Muscle layer of colon (tissue), 2 donors: ENCODE measurements at regions not wholly inside any gene's neighbourhood (a gene's known extent, or its start where the extent isn't known, plus 50 kb on each side); places are given as distances from the start of the nearest gene placed in this dataset.
A peak's percentile ranks its signal among the peaks of the same experiment; 100 is the strongest.

Experiments used
- H3K27ac ChIP-seq: one replicate; pipeline ENCODE4 v1.7.0; 2013; ENCODE audit warnings: low read depth, mild to moderate bottlenecking, low read length, moderate library complexity
- H3K27me3 ChIP-seq, 2 donors: one replicate each; pipeline ENCODE4 v1.7.0; 2013; ENCODE audit warnings: low read length in 2 of 2, mild to moderate bottlenecking in 2 of 2; ENCODE audit not compliant: insufficient read depth in 2 of 2, control insufficient read depth in 1 of 2
- H3K36me3 ChIP-seq: one replicate; pipeline ENCODE4 v1.7.0; 2013; ENCODE audit warnings: mild to moderate bottlenecking, low read length; ENCODE audit not compliant: insufficient read depth
- H3K4me1 ChIP-seq: one replicate; pipeline ENCODE4 v1.7.0; 2013; ENCODE audit warnings: mild to moderate bottlenecking, low read length; ENCODE audit not compliant: insufficient read depth
- H3K4me3 ChIP-seq, 2 donors: one replicate each; pipeline ENCODE4 v1.7.0; 2013; ENCODE audit warnings: low read length in 2 of 2, low read depth in 1 of 2, mild to moderate bottlenecking in 1 of 2, moderate library complexity in 1 of 2
- H3K9ac ChIP-seq: one replicate; pipeline ENCODE4 v1.7.0; 2013; ENCODE audit warnings: low read length
- H3K9me3 ChIP-seq: one replicate; pipeline ENCODE4 v1.7.0; 2013; ENCODE audit warnings: mild to moderate bottlenecking, low read length
- donor health status: abdominal sarcoma.
- donor health status: Adenocarcinoma of cecum.

DNA sequence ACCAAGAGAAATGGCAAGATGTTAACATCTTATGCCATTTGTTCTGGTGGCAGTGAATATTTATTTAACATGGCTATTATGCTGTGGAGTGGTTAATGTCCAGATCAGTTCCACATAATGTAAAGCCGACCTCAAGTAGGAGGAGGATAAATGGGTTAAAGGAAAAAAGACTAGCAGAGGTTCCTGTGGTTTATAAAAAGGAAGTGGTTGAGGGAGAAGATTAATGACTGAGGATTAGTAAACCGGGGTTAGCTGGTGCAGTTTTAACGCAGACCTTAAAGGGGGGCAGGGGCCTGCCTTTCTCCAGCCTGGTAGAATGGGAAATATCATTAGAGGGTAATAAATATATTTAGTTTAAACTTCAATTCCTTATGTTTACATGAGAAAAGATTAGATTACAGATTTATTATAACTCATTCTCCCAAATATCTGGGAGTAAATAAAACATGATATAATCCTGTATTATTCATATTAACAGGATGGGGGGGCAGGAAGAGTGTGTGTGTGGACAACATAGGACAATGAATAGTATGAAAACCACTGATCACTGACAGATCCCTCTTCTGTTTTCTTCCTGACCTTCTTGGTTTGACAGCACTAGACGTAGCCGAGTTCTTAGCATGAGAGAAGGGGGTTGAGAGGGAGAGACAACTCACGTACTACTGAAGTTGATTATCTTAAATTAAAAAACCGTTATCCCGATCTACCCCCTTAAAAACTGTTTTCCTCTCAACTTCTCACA, 124.1 kb upstream of the LIMCH1 start:
- H3K9ac ChIP-seq, result no peak overlapping the region
- peaks cover 5% of the 10 kb centered on the region for H3K4me1 ChIP-seq
- H3K27ac ChIP-seq, result no peak overlapping the region
- no peak overlapping the region for H3K4me3 ChIP-seq
- H3K36me3 ChIP-seq, result no peaks in the 10 kb centered on the region
- no peaks in the 10 kb centered on the region for H3K27me3 ChIP-seq
- H3K9me3 ChIP-seq, result no peaks in the 10 kb centered on the region

DNA sequence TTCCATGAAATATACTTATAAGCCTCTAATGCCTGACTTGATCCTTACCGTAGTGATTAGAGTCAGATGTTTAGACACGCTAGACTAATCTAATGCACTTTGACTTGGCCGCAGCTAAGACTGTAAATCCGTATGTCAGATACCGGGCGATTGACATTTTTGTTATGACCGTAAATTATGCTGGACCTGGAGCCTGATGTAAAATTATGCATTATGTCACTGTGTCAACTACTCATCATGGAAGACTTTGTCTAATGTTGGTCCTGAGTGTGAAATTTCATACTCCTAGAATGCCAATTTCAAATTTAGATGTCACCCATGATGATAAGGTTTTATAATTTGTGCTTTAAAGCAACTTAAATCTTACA, 123.6 kb upstream of the LIMCH1 start:
- H3K36me3 ChIP-seq, result no peaks in the 10 kb centered on the region
- no peak overlapping the region for H3K4me3 ChIP-seq
- no peak overlapping the region for H3K27ac ChIP-seq
- H3K9me3 ChIP-seq, result no peaks in the 10 kb centered on the region
- peaks cover 5% of the 10 kb centered on the region for H3K4me1 ChIP-seq
- no peaks in the 10 kb centered on the region for H3K27me3 ChIP-seq
- no peak overlapping the region for H3K9ac ChIP-seq

DNA sequence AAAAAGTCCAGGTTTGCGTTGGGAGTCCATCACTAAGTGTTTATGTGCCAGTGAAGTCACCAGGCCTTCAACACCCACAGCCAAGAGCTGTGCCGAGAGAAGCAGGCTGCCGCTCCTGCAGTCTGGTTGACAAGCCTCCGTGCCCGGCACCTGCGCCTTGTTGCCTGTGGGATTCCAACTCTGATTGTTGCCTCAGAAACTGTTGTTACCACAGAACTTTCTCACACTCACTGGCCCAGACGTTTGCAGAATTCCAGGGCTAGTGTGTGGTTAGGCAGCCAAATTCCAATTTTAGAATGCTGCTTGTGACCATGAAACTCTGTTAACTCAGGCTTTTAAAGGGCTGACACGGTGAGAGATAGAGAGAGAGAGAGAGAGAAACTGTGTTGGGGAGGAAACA, 119.5 kb upstream of the LIMCH1 start:
- no peaks in the 10 kb centered on the region for H3K36me3 ChIP-seq
- H3K27ac ChIP-seq, result no peak overlapping the region
- H3K4me1 ChIP-seq, result peaks cover 5% of the 10 kb centered on the region
- H3K9me3 ChIP-seq, result no peaks in the 10 kb centered on the region
- H3K4me3 ChIP-seq, result peak overlapping the region in 1 of 2 donors; percentile 3
- no peaks in the 10 kb centered on the region for H3K27me3 ChIP-seq
- H3K9ac ChIP-seq, result no peak overlapping the region

DNA sequence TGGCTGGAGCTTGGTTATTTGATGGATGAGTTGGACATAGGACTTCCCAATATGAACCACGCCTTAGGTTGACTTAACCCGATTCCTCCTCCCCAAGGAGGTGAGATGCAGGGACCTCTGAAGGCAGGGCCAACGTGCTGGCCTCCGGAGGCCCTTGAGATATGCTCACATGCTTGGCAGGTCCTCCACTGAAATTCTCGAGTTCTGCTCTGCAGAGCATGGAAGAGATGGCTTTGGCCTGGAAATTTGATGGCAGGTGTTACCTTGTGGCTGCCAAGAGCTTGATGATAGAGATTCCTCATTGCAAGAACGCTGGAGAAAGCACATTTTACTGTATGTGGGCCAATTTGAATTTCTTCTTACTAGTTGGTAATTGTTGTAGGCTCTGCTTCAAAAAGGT, 117.4 kb upstream of the LIMCH1 start:
- Histone ChIP-seq H3K9ac (no peak overlapping the region), H3K4me3 (no peak overlapping the region), H3K27ac (no peak overlapping the region), H3K27me3 (no peaks in the 10 kb centered on the region), H3K36me3 (no peaks in the 10 kb centered on the region), H3K9me3 (no peaks in the 10 kb centered on the region), H3K4me1 (peaks cover 5% of the 10 kb centered on the region)

DNA sequence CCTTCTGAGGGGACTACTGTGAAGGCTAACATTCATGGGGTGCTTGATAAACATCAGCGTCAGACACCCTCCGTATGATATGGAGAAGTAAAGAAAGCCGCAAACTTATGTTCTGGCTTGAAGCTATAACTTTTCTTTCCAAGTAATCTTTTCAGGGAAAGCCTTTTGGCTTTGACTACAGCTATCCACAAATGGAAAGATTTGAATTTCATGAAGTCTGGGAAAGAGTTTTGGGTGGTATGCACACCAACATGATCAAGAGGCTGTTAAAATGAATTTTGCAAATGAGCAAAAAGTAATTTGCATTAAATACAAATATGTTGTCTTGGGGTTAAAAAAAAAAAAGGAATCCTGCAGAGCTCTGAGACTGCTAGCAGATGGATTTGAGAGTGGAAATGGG, 114.8 kb upstream of the LIMCH1 start:
- Histone ChIP-seq H3K4me3 (no peak overlapping the region), H3K27me3 (no peaks in the 10 kb centered on the region), H3K36me3 (no peaks in the 10 kb centered on the region), H3K27ac (no peak overlapping the region), H3K9me3 (no peaks in the 10 kb centered on the region), H3K4me1 (peaks cover 12% of the 10 kb centered on the region), H3K9ac (no peak overlapping the region)

DNA sequence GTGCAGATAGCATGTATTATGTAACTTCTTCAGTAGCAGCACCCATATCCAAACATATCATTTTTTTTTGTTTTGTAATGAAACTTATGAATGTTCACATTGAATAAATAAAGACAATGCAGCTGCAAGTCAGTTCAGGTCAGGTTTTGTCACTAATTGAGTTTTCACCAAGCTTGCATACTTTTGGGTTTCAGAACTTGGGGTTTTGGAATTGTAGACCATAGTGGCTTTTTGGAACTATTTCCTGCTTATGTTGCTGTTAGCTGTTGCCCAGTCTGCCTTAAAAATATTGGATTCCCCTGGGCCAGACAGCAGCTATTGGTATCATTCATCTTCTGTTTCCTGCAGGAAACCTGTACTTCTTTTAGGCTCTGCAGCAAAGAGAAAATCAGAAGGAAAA, 113.4 kb upstream of the LIMCH1 start:
- H3K9ac ChIP-seq, result no peak overlapping the region
- H3K4me1 ChIP-seq, result peaks cover 18% of the 10 kb centered on the region
- H3K9me3 ChIP-seq, result no peaks in the 10 kb centered on the region
- H3K4me3 ChIP-seq, result no peak overlapping the region
- no peak overlapping the region for H3K27ac ChIP-seq
- no peaks in the 10 kb centered on the region for H3K27me3 ChIP-seq
- no peaks in the 10 kb centered on the region for H3K36me3 ChIP-seq

DNA sequence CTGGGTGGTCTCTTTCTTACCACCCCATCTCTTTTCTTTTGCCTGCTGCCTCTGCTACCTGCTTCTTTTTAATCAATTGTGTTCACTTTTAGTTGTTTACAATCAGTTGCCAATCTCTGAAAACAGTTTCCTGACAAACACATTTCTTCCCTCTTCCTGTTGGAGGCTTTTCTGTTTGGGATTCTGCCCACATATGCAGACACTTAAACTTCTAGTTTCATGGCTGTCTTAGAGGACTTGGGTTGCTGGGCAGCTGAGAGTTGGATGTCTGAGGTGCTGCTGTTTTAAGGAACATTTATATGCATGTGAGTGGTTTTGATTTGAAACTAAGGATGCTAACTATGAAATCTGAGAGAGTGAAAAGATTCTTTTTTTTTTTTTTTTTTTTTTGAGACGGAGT, 112.3 kb upstream of the LIMCH1 start:
- H3K27ac ChIP-seq, result no peak overlapping the region
- H3K9me3 ChIP-seq, result no peaks in the 10 kb centered on the region
- no peak overlapping the region for H3K4me3 ChIP-seq
- no peaks in the 10 kb centered on the region for H3K36me3 ChIP-seq
- no peak overlapping the region for H3K9ac ChIP-seq
- H3K27me3 ChIP-seq, result no peaks in the 10 kb centered on the region
- H3K4me1 ChIP-seq, result peaks cover 20% of the 10 kb centered on the region

DNA sequence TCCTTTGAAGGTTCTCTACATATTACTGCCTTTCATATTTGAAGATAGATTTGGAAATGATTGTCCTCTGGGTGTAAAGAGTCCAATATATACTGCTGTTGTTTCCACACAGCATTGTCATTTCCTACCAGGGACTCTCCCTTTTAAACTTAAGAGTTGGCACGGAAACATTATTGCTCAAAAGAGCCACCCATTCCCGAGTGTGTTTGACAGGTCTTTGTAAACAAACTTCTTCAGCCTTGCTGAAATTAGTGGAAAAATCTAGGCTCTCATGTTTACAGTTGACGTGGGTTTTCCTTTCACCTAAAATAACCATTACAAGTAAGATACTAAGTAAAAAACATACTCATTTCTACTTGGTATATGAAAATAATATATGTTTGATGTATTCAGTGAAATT, 111.4 kb upstream of the LIMCH1 start:
- Histone ChIP-seq H3K4me3 (no peak overlapping the region), H3K27me3 (no peaks in the 10 kb centered on the region), H3K9me3 (no peaks in the 10 kb centered on the region), H3K27ac (no peak overlapping the region), H3K4me1 (peaks cover 27% of the 10 kb centered on the region), H3K9ac (no peak overlapping the region), H3K36me3 (no peaks in the 10 kb centered on the region)

DNA sequence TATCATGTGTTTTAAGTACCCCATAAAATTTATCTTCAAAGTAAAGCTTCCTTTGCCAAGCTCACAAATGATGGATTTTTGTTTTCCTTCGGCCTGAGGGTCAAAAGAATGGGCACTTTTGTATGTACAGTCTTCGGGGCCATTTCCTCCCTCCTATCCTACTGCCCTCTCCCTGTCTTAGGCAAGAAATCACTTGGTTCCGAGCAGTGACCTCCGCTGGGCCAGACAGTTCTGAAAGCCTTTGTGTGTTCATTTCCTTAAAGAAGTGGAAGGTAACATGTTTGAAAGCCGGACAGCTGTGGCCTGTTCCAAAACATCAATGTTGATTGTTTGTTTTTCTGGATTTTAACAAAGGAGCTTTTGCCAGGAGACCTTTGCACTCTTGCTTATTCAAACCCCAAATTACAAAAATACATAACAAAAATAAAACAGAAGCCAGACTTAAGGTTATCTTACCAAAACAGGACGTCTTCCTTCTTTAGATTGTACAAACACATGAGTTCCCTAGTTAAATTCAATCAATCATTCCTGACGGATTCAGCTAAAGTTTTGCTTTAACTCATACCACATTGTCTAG, 110.6 kb upstream of the LIMCH1 start:
- Histone ChIP-seq H3K4me1 (peaks cover 27% of the 10 kb centered on the region), H3K9me3 (no peaks in the 10 kb centered on the region), H3K36me3 (no peaks in the 10 kb centered on the region), H3K4me3 (no peak overlapping the region), H3K27me3 (no peaks in the 10 kb centered on the region), H3K9ac (no peak overlapping the region), H3K27ac (no peak overlapping the region)

DNA sequence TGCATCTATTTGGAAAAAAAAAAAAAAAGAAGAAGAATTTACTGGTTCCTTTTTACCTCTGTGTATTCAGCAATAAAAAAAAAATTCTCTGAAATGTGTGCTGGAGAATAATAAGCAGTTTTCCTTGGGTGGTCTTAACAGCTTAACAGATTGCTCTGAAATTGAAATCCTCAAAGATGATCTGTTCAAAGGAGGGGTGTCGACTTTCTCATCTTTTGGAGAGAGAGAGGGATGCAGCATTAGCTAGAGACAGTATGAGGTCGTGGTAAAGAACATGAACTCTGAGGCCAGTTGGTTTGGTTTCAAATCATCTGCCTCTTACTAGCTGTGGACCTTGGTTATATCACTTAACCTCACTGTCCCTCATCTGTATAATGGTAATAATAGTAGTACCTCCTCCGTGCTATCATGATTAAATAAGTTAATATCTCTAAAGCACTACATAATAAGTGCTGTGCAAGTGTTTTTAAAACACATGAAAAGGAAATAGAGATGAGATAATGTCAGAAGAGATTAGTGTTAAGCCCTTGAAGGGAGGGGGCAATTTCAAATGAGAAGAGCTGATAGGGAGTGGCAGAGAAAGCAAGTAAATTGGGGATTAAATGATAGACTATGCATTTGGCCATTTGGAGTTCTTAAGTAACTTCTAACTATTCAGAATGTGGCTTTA, 109.9 kb upstream of the LIMCH1 start:
- no peak overlapping the region for H3K4me3 ChIP-seq
- no peaks in the 10 kb centered on the region for H3K27me3 ChIP-seq
- H3K36me3 ChIP-seq, result no peaks in the 10 kb centered on the region
- H3K27ac ChIP-seq, result no peak overlapping the region
- H3K4me1 ChIP-seq, result peaks cover 27% of the 10 kb centered on the region
- no peaks in the 10 kb centered on the region for H3K9me3 ChIP-seq
- H3K9ac ChIP-seq, result no peak overlapping the region

DNA sequence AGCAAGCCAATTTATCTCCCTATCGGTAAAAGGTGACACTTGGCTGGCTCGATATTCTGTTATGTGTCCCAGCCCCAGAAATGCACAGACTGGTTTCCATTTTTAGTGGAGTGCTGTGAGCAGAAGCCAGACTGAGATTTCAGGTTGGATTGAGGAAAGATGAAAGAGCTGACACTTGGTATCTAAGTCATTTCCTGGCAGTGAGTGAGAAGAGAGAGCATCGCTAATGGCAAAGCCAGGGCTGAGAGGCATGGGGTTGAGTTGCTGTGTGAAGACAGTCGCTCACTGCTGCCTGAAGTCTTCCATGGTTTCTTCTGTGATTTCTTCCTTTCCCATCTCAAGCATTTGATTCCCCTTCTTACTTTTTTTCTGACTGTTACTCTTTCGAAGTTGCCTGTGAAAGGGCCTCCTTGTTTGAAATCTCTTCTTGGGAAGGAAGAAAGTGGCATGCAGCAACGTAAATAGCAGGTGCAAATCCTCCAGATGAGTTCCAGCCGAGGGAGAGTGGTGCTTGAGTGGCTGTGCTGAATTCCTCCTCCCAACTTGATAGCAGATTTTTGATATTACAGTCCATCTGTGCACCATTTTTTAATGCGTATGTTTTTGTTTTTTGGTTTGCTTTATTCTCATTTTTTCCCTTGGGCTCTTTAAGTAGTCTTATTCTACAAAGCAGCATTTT, 109.2 kb upstream of the LIMCH1 start:
- H3K9ac ChIP-seq, result no peak overlapping the region
- no peak overlapping the region for H3K27ac ChIP-seq
- peaks cover 27% of the 10 kb centered on the region for H3K4me1 ChIP-seq
- H3K4me3 ChIP-seq, result no peak overlapping the region
- no peaks in the 10 kb centered on the region for H3K27me3 ChIP-seq
- no peaks in the 10 kb centered on the region for H3K36me3 ChIP-seq
- no peaks in the 10 kb centered on the region for H3K9me3 ChIP-seq
